ENCODE measurements at regions not wholly inside any gene's neighbourhood (a gene's known extent, or its start where the extent isn't known, plus 50 kb on each side); places are given as distances from the start of the nearest gene placed in this dataset.

- WGBS (ENCODE audit: low lambda C conversion rate) = 56% methylated on average over 9 of the region's 9 CpGs
- CTCF ChIA-PET = interaction anchor here (1.1 kb wide), 2 partner anchors 15 to 61 kb away, joined by 3 read pairs; no protein-coding TSS in a partner anchor
- DNase-seq = no peak
Measured at GRCh38 chr9:90956026-90956810, 154.6 kb downstream of the SYK start.

More at GRCh38 chr9:90956026-90956810, 154.6 kb downstream of the SYK start:
- Histone ChIP-seq H3K27me3 (ENCODE audit: insufficient read depth) (no peaks in the 10 kb centered on the region), H3F3A (replicated peaks; ENCODE audit: insufficient read depth) (no peaks in the 10 kb centered on the region), H3K36me3 (replicated peaks in 1 of 2; ENCODE audit: control insufficient read depth in 1 of 2, insufficient read depth in 2 of 2, low read length in 1 of 2) (no peaks in the 10 kb centered on the region), H3K9me3 (no peaks in the 10 kb centered on the region), H3K79me2 (ENCODE audit: insufficient read depth) (no peaks in the 10 kb centered on the region), H3K4me1 (ENCODE audit: control insufficient read depth in 1 of 2, insufficient read depth in 2 of 2, low read depth in 1 of 2, low read length in 1 of 2) (peaks cover 0 to under 1% of the 10 kb centered on the region in 2 experiments; a peak in 1 of 4 replicates), H3K4me2 (no peak overlapping the region), H3K4me3 (ENCODE audit: low read depth in 2 of 2, low read length in 1 of 2) (no peak overlapping the region), H2AFZ (ENCODE audit: low read depth) (no peak overlapping the region), H3K27ac (ENCODE audit: low read depth in 2 of 2, low read length in 1 of 2) (no peak overlapping the region), H3K9ac (no peak overlapping the region), H3K9me2 (no peaks in the 10 kb centered on the region), H4K20me1 (ENCODE audit: insufficient read depth) (no peaks in the 10 kb centered on the region)
- POLR2A ChIA-PET = no interaction called here
- no peak for TF ChIP-seq RAD21 (IDR thresholded peaks at IDR 0.05; ENCODE audit: low read length)
- no peak for TF ChIP-seq TAF1 (IDR thresholded peaks at IDR 0.05; ENCODE audit: borderline replicate concordance, low read depth, low read length)
- no peak for TF ChIP-seq SMC3 (IDR thresholded peaks at IDR 0.05; ENCODE audit: low read depth, low read length)
- no peak for TF ChIP-seq GABPA (IDR thresholded peaks at IDR 0.05; ENCODE audit: low read depth)
- TF ChIP-seq RCOR1 (IDR thresholded peaks at IDR 0.05; ENCODE audit: low read length) = no peak
- no peak for TF ChIP-seq CTCF (IDR thresholded peaks at IDR 0.05)
- no peak for TF ChIP-seq EZH2phosphoT487 (IDR thresholded peaks at IDR 0.05; ENCODE audit: borderline replicate concordance, low read depth)
- TF ChIP-seq FOXM1 (IDR thresholded peaks at IDR 0.05; ENCODE audit: low read depth) = no peak
- TF ChIP-seq, protein P1, sequence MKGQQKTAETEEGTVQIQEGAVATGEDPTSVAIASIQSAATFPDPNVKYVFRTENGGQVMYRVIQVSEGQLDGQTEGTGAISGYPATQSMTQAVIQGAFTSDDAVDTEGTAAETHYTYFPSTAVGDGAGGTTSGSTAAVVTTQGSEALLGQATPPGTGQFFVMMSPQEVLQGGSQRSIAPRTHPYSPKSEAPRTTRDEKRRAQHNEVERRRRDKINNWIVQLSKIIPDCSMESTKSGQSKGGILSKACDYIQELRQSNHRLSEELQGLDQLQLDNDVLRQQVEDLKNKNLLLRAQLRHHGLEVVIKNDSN (IDR thresholded peaks at IDR 0.05; ENCODE audit: borderline replicate concordance, low read depth) = no peak
- TF ChIP-seq RFX5 (IDR thresholded peaks at IDR 0.05; ENCODE audit: low read length) = no peak
- no peak for TF ChIP-seq FOXJ3 (CRISPR knock-in tag; IDR thresholded peaks at IDR 0.05)
- no peak for TF ChIP-seq NFIC (IDR thresholded peaks at IDR 0.05; ENCODE audit: borderline replicate concordance)
- TF ChIP-seq MXI1 (IDR thresholded peaks at IDR 0.05; ENCODE audit: low read depth, low read length) = no peak
- TF ChIP-seq RXRA (IDR thresholded peaks at IDR 0.05; ENCODE audit: borderline replicate concordance, low read depth) = no peak
- TF ChIP-seq MEF2A (IDR thresholded peaks at IDR 0.05; ENCODE audit: borderline replicate concordance, low read depth) = no peak
- no peak for TF ChIP-seq REST (IDR thresholded peaks at IDR 0.05; ENCODE audit: low read depth, low read length)
- TF ChIP-seq POLR2AphosphoS5 (IDR thresholded peaks at IDR 0.05; ENCODE audit: low read depth, low read length) = no peak
- no peak for TF ChIP-seq NRF1 (IDR thresholded peaks at IDR 0.05; ENCODE audit: low read depth, low read length)
- no peak for TF ChIP-seq YY1 (IDR thresholded peaks at IDR 0.05; ENCODE audit: low read depth)
